Sigmoid colon (tissue), 4 donors: ENCODE measurements at regions not wholly inside any gene's neighbourhood (a gene's known extent, or its start where the extent isn't known, plus 50 kb on each side); places are given as distances from the start of the nearest gene placed in this dataset.

Source experiments
- CTCF ChIP-seq, 4 experiments: fragments of 450-650 bp in 3 of 4; fragments of 200-600 bp in 1 of 4; IDR thresholded peaks; one replicate each; pipeline ENCODE4 v1.5.1; 2016 to 2019; ENCODE audit warnings: antibody characterized with exemption in 4 of 4, mild to moderate bottlenecking in 3 of 4, moderate library complexity in 2 of 4
- EP300 ChIP-seq, 4 donors: sonication (generic); formaldehyde crosslinking; IDR thresholded peaks; one replicate each; pipeline ENCODE4 v1.6.1; 2017; ENCODE audit warnings: antibody characterized with exemption in 4 of 4
- POLR2A ChIP-seq, 2 donors: fragments of 450-650 bp; IDR thresholded peaks; one replicate each; pipeline ENCODE4 v1.6.1; 2016; ENCODE audit warnings: antibody characterized with exemption in 2 of 2, mild to moderate bottlenecking in 2 of 2, moderate library complexity in 2 of 2
- POLR2AphosphoS5 ChIP-seq, 4 donors: sonication (generic); formaldehyde crosslinking; IDR thresholded peaks; one replicate each; pipeline ENCODE4 v1.6.1; 2017; ENCODE audit warnings: antibody characterized with exemption in 4 of 4

GRCh38 chr4:167629272-167629671 is 395.0 kb upstream of the SPOCK3 start:
- TF ChIP-seq CTCF (IDR thresholded peaks at IDR 0.05) (no peak), POLR2A (IDR thresholded peaks at IDR 0.05) (no peak), POLR2AphosphoS5 (IDR thresholded peaks at IDR 0.05) (no peak), EP300 (IDR thresholded peaks at IDR 0.05) (no peak)
